ENCODE measurements at regions not wholly inside any gene's neighbourhood (a gene's known extent, or its start where the extent isn't known, plus 50 kb on each side); places are given as distances from the start of the nearest gene placed in this dataset.
"Not testable (repeated sequence)": the region's sequence is repeated elsewhere in the genome, so short reads cannot be mapped to it uniquely, and the experiment has no call there.

GRCh38 chr22:49395617-49396016 lies 432.1 kb downstream of the BRD1 start:
- ATAC-seq, result no peak
- TF ChIP-seq ZC3H10 (CRISPR knock-in tag; IDR thresholded peaks at IDR 0.05) (no peak), OSR1 (CRISPR knock-in tag; IDR thresholded peaks at IDR 0.05) (no peak), PPARA (CRISPR knock-in tag; IDR thresholded peaks at IDR 0.05; ENCODE audit: borderline replicate concordance) (no peak), CSDC2 (CRISPR knock-in tag; IDR thresholded peaks at IDR 0.05) (no peak), ZNF565 (CRISPR knock-in tag; conservative IDR thresholded peaks at IDR 0.05; ENCODE audit: low read depth) (no peak)
- TF ChIP-seq, protein P1, sequence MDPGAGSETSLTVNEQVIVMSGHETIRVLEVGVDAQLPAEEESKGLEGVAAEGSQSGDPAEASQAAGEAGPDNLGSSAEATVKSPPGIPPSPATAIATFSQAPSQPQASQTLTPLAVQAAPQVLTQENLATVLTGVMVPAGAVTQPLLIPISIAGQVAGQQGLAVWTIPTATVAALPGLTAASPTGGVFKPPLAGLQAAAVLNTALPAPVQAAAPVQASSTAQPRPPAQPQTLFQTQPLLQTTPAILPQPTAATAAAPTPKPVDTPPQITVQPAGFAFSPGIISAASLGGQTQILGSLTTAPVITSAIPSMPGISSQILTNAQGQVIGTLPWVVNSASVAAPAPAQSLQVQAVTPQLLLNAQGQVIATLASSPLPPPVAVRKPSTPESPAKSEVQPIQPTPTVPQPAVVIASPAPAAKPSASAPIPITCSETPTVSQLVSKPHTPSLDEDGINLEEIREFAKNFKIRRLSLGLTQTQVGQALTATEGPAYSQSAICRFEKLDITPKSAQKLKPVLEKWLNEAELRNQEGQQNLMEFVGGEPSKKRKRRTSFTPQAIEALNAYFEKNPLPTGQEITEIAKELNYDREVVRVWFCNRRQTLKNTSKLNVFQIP (CRISPR knock-in tag; IDR thresholded peaks at IDR 0.05; ENCODE audit: borderline replicate concordance, low read depth), result no peak

- ATAC-seq, result not testable (repeated sequence)
Measured at GRCh38 chr22:49395062-49395461, 432.6 kb downstream of the BRD1 start.

- TF ChIP-seq BACH2 (CRISPR knock-in tag; IDR thresholded peaks at IDR 0.05; ENCODE audit: borderline replicate concordance), result no peak
- TF ChIP-seq TSHZ2 (CRISPR knock-in tag; IDR thresholded peaks at IDR 0.05), result no peak
- TF ChIP-seq ZNF70 (CRISPR knock-in tag; IDR thresholded peaks at IDR 0.05), result no peak
- no peak for TF ChIP-seq ISL1 (CRISPR knock-in tag; IDR thresholded peaks at IDR 0.05)
- TF ChIP-seq TOX (CRISPR knock-in tag; IDR thresholded peaks at IDR 0.05; ENCODE audit: borderline replicate concordance), result no peak
- TF ChIP-seq SNAI2 (CRISPR knock-in tag; IDR thresholded peaks at IDR 0.05), result no peak
- TF ChIP-seq, protein P2, sequence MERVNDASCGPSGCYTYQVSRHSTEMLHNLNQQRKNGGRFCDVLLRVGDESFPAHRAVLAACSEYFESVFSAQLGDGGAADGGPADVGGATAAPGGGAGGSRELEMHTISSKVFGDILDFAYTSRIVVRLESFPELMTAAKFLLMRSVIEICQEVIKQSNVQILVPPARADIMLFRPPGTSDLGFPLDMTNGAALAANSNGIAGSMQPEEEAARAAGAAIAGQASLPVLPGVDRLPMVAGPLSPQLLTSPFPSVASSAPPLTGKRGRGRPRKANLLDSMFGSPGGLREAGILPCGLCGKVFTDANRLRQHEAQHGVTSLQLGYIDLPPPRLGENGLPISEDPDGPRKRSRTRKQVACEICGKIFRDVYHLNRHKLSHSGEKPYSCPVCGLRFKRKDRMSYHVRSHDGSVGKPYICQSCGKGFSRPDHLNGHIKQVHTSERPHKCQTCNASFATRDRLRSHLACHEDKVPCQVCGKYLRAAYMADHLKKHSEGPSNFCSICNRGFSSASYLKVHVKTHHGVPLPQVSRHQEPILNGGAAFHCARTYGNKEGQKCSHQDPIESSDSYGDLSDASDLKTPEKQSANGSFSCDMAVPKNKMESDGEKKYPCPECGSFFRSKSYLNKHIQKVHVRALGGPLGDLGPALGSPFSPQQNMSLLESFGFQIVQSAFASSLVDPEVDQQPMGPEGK (CRISPR knock-in tag; IDR thresholded peaks at IDR 0.05; ENCODE audit: borderline replicate concordance), result no peak
- TF ChIP-seq ARNTL (CRISPR knock-in tag; IDR thresholded peaks at IDR 0.05; ENCODE audit: borderline replicate concordance, low read depth), result no peak
- no peak for TF ChIP-seq ZFP30 (CRISPR knock-in tag; IDR thresholded peaks at IDR 0.05)
- ATAC-seq, result no peak
Measured at GRCh38 chr22:49394116-49394785, 433.4 kb downstream of the BRD1 start.

GRCh38 chr22:49393526-49393925 lies 434.1 kb downstream of the BRD1 start:
- no peak for ATAC-seq
- TF ChIP-seq RARB (CRISPR knock-in tag; IDR thresholded peaks at IDR 0.05) (no peak), GLIS3 (CRISPR knock-in tag; IDR thresholded peaks at IDR 0.05) (no peak), ZNF70 (CRISPR knock-in tag; IDR thresholded peaks at IDR 0.05) (no peak), ZNF8 (CRISPR knock-in tag; IDR thresholded peaks at IDR 0.05) (no peak), TSHZ2 (CRISPR knock-in tag; IDR thresholded peaks at IDR 0.05) (no peak), BACH2 (CRISPR knock-in tag; IDR thresholded peaks at IDR 0.05; ENCODE audit: borderline replicate concordance) (no peak), ISL1 (CRISPR knock-in tag; IDR thresholded peaks at IDR 0.05) (no peak), ESRRG (CRISPR knock-in tag; IDR thresholded peaks at IDR 0.05) (no peak), SNAI2 (CRISPR knock-in tag; IDR thresholded peaks at IDR 0.05) (no peak), CSRNP3 (CRISPR knock-in tag; IDR thresholded peaks at IDR 0.05) (no peak), OSR1 (CRISPR knock-in tag; IDR thresholded peaks at IDR 0.05) (no peak), ARNTL (CRISPR knock-in tag; IDR thresholded peaks at IDR 0.05; ENCODE audit: borderline replicate concordance, low read depth) (no peak), TCF4 (CRISPR knock-in tag; IDR thresholded peaks at IDR 0.05; ENCODE audit: borderline replicate concordance) (no peak), ZC3H10 (CRISPR knock-in tag; IDR thresholded peaks at IDR 0.05) (no peak)
- TF ChIP-seq, protein P2 (CRISPR knock-in tag; IDR thresholded peaks at IDR 0.05; ENCODE audit: borderline replicate concordance), result no peak

Data from SK-N-SH treated with all-trans-retinoic acid at 6 μM for 48 hours (cell line).